ENCODE measurements at regions not wholly inside any gene's neighbourhood (a gene's known extent, or its start where the extent isn't known, plus 50 kb on each side); places are given as distances from the start of the nearest gene placed in this dataset.

- H3K27me3 ChIP-seq = no peaks in the 10 kb centered on the region
Measured at GRCh38 chr3:180181387-180181786, 144.7 kb upstream of the PEX5L start.

GRCh38 chr3:180183346-180183745, 146.6 kb upstream of the PEX5L start:
- Histone ChIP-seq H4K20me1 (no peaks in the 10 kb centered on the region), H3K36me3 (no peaks in the 10 kb centered on the region), H3K4me2 (no peak overlapping the region), H3K27ac (no peak overlapping the region), H3K9me3 (no peaks in the 10 kb centered on the region), H3K27me3 (no peaks in the 10 kb centered on the region), H3K4me1 (no peaks in the 10 kb centered on the region), H3K4me3 (no peak overlapping the region), H3K9ac (no peak overlapping the region)
- no peak for TF ChIP-seq Cebpa-rat (IDR thresholded peaks at IDR 0.05)

More at GRCh38 chr3:180181387-180181786, 144.7 kb upstream of the PEX5L start:
- Histone ChIP-seq H3K4me1 (no peaks in the 10 kb centered on the region), H3K36me3 (no peaks in the 10 kb centered on the region), H3K4me2 (no peak overlapping the region), H4K20me1 (no peaks in the 10 kb centered on the region), H3K27ac (no peak overlapping the region), H3K4me3 (no peak overlapping the region), H3K9me3 (no peaks in the 10 kb centered on the region), H3K9ac (no peak overlapping the region)
- no peak for TF ChIP-seq Cebpa-rat (IDR thresholded peaks at IDR 0.05)

- Histone ChIP-seq H4K20me1 (no peaks in the 10 kb centered on the region), H3K27ac (no peak overlapping the region), H3K4me2 (no peak overlapping the region), H3K4me1 (no peaks in the 10 kb centered on the region), H3K9ac (no peak overlapping the region), H3K4me3 (no peak overlapping the region), H3K9me3 (no peaks in the 10 kb centered on the region), H3K27me3 (no peaks in the 10 kb centered on the region), H3K36me3 (no peaks in the 10 kb centered on the region)
- TF ChIP-seq Cebpa-rat (IDR thresholded peaks at IDR 0.05) = no peak
Measured at GRCh38 chr3:180184816-180185215, 148.1 kb upstream of the PEX5L start.

- Histone ChIP-seq H3K4me1 (no peaks in the 10 kb centered on the region), H4K20me1 (no peaks in the 10 kb centered on the region), H3K27ac (no peak overlapping the region), H3K4me2 (no peak overlapping the region), H3K4me3 (no peak overlapping the region), H3K9me3 (no peaks in the 10 kb centered on the region), H3K36me3 (no peaks in the 10 kb centered on the region), H3K27me3 (no peaks in the 10 kb centered on the region), H3K9ac (no peak overlapping the region)
- TF ChIP-seq Cebpa-rat (IDR thresholded peaks at IDR 0.05) = no peak
Measured at GRCh38 chr3:180185650-180186049, 148.9 kb upstream of the PEX5L start.

- H4K20me1 ChIP-seq = no peaks in the 10 kb centered on the region
- H3K4me1 ChIP-seq = no peaks in the 10 kb centered on the region
- H3K27me3 ChIP-seq = no peaks in the 10 kb centered on the region
- no peak for TF ChIP-seq Cebpa-rat (IDR thresholded peaks at IDR 0.05)
- no peaks in the 10 kb centered on the region for H3K36me3 ChIP-seq
- H3K9me3 ChIP-seq = no peaks in the 10 kb centered on the region
- H3K4me2 ChIP-seq = no peak overlapping the region
- H3K9ac ChIP-seq = no peak overlapping the region
- H3K27ac ChIP-seq = no peak overlapping the region
- H3K4me3 ChIP-seq = no peak overlapping the region
Measured at GRCh38 chr3:180188512-180189309, 152.0 kb upstream of the PEX5L start.

- no peak overlapping the region for H3K4me2 ChIP-seq
- no peaks in the 10 kb centered on the region for H3K9me3 ChIP-seq
- no peak overlapping the region for H3K4me3 ChIP-seq
- no peaks in the 10 kb centered on the region for H3K27me3 ChIP-seq
- no peaks in the 10 kb centered on the region for H3K36me3 ChIP-seq
- no peak overlapping the region for H3K9ac ChIP-seq
- no peak overlapping the region for H3K27ac ChIP-seq
- H4K20me1 ChIP-seq = no peaks in the 10 kb centered on the region
- no peaks in the 10 kb centered on the region for H3K4me1 ChIP-seq
- no peak for TF ChIP-seq Cebpa-rat (IDR thresholded peaks at IDR 0.05)
Measured at GRCh38 chr3:180189310-180189648, 152.5 kb upstream of the PEX5L start.

- Histone ChIP-seq H3K9me3 (no peaks in the 10 kb centered on the region), H3K36me3 (no peaks in the 10 kb centered on the region), H3K4me3 (no peak overlapping the region), H3K9ac (no peak overlapping the region), H3K27ac (no peak overlapping the region), H3K4me2 (no peak overlapping the region), H3K4me1 (no peaks in the 10 kb centered on the region), H3K27me3 (no peaks in the 10 kb centered on the region), H4K20me1 (no peaks in the 10 kb centered on the region)
- TF ChIP-seq Cebpa-rat (IDR thresholded peaks at IDR 0.05) = no peak
Measured at GRCh38 chr3:180196658-180197057, 159.9 kb upstream of the PEX5L start.

GRCh38 chr3:180199417-180199995, 162.8 kb upstream of the PEX5L start:
- no peaks in the 10 kb centered on the region for H3K27me3 ChIP-seq
- H3K4me3 ChIP-seq = no peak overlapping the region
- no peaks in the 10 kb centered on the region for H3K4me1 ChIP-seq
- TF ChIP-seq Cebpa-rat (IDR thresholded peaks at IDR 0.05) = no peak
- H3K27ac ChIP-seq = no peak overlapping the region
- no peaks in the 10 kb centered on the region for H3K36me3 ChIP-seq
- H3K4me2 ChIP-seq = no peak overlapping the region
- no peak overlapping the region for H3K9ac ChIP-seq
- H3K9me3 ChIP-seq = no peaks in the 10 kb centered on the region
- no peaks in the 10 kb centered on the region for H4K20me1 ChIP-seq

- no peak overlapping the region for H3K4me3 ChIP-seq
- no peaks in the 10 kb centered on the region for H4K20me1 ChIP-seq
- H3K4me1 ChIP-seq = peaks cover 6% of the 10 kb centered on the region; the same call in 1 of the 2 replicates
- TF ChIP-seq Cebpa-rat (IDR thresholded peaks at IDR 0.05) = no peak
- no peak overlapping the region for H3K27ac ChIP-seq
- H3K36me3 ChIP-seq = no peaks in the 10 kb centered on the region
- no peak overlapping the region for H3K9ac ChIP-seq
- H3K9me3 ChIP-seq = 0 out of 2 replicates have a peak, but pooled peaks cover 5% of the 10 kb centered on the region
- H3K27me3 ChIP-seq = no peaks in the 10 kb centered on the region
- no peak overlapping the region for H3K4me2 ChIP-seq
Measured at GRCh38 chr3:180215866-180216265, 179.1 kb upstream of the PEX5L start.

GRCh38 chr3:180223268-180223667, 186.5 kb upstream of the PEX5L start:
- Histone ChIP-seq H3K9me3 (peaks cover 26% of the 10 kb centered on the region), H3K4me1 (no peaks in the 10 kb centered on the region), H3K36me3 (no peaks in the 10 kb centered on the region), H3K4me2 (no peak overlapping the region), H3K27me3 (no peaks in the 10 kb centered on the region), H3K27ac (no peak overlapping the region), H4K20me1 (no peaks in the 10 kb centered on the region), H3K9ac (no peak overlapping the region), H3K4me3 (no peak overlapping the region)
- no peak for TF ChIP-seq Cebpa-rat (IDR thresholded peaks at IDR 0.05)

Data from BLaER1 (cell line).